SKM-1 treated with dmso at 0.1 percent for 144 hours (cell line): ENCODE measurements at regions not wholly inside any gene's neighbourhood (a gene's known extent, or its start where the extent isn't known, plus 50 kb on each side); places are given as distances from the start of the nearest gene placed in this dataset.
A peak's percentile ranks its signal among the peaks of the same experiment; 100 is the strongest.

ENCODE experiments used
- DNase-seq: peaks from one replicate; lab custom pipeline; 2025; ENCODE audit not compliant: unreplicated experiment; lab: John Stamatoyannopoulos, UW

DNA sequence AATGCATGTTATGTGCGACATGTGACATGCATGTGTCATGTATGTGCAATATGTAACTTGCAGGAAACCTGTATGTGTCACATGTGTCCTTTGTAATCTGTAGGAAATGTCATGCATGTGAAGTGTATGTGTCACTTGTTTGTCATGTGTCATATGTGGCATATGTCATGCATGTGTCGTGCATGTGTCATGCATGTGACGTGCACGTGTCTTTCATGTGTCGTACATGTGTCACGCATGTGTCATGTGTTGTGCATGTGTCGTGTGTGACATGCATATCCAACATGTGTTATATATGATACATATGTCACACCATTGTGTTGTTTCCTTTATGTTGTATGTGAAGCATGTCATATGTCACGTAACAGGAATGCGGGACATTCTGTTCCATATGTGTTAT is 2153.2 kb upstream of the PIK3C3 start:
- no peak for DNase-seq

DNA sequence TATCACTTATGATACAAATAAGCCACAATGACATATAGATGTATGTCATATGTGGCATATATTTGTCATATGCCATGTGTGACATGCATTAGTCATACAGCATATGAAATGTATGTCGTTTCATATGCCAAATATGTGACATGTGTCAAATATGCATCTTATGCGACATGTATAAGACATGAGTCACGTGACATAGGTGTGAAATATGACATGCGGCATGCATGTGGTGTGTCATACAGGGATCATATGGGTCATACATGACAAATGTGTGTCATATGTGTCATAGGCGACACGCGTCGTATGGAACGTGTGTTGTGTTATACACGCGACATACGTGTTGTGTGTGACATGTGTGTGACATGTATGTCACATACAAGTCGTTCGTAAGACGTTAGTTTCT is 2154.0 kb upstream of the PIK3C3 start:
- no peak for DNase-seq

- peak; percentile 16 for DNase-seq
These were observed 2156.0 kb upstream of the PIK3C3 start for GRCh38 chr18:39799006-39799405.

DNA sequence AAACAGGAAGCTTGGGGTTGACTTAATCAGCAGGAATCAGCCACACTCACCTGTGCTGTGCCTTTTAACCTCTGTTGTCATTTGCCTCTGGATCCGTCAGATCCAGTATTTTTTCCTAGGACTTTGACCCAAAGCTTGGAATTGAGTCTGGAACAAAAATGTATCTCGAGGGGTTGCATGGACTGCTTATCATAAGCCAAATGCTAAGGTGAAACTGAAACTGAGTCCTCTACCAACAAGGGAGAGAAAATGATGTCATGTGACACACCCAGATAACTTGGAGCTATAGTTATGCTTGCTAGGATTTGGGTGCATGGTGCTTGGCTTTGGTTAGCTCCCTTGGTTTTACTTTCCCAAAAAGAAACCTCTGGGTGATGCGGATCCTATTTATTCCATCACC is 2158.6 kb upstream of the PIK3C3 start:
- no peak for DNase-seq

DNA sequence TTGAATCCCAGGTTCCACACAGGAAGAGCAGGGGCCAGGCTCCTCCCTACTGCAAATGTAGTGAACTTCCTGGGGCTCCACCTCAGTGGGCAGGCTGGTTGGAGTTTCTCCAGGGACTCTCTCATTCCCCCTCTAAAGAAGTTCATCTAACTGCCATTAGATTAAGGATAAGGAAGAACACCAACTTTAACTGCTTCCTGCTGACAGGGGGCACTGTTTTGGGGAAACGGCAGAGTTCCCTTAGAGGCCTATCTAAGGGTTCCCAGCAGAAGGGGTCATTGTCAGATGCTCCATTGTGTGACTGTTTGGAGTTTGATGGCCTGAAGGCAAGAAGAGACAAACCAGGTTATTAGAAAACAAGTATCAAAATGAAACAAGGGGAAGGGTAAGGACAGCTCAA is 2159.7 kb upstream of the PIK3C3 start:
- no peak for DNase-seq

DNA sequence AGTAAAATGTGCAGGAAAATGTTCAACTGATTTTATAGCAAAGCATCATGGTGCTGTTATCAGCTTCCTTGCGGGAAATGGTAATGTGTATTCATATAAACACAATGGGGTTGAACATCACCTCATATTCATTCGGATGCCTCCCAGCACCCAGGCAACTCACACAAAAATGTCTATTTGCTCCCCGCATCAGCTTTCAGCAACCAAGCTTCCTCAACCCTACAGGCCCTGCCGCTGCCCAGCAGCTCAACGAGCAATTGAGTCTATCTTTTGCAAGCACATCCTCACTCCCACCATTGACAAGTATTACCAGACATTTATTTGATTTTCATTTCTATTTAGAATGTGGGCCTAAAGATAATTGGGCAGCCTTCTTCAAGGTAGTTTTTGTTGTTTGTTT is 2161.4 kb upstream of the PIK3C3 start:
- no peak for DNase-seq

DNA sequence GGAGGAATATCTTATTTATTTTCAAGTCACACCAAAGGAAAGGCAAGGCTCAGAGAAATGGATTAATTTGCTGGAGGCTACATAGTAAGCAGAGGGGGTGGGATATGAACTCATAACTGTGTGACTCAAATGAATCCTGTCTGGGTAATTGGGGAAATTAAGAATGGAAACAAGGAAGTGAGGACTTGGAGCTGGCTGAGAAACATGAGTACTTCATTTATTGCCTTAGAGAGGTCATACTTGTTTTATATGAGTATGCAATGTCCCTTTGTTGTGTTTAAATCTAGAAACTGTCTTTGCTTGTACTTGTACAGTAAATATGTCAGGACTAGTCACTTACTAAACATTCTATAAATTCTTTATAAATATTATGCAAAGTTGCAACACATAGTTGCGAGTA is 2166.7 kb upstream of the PIK3C3 start:
- DNase-seq: no peak

- no peak for DNase-seq
These were observed 2168.6 kb upstream of the PIK3C3 start for GRCh38 chr18:39786477-39786876.

- no peak for DNase-seq
These were observed 2170.5 kb upstream of the PIK3C3 start for GRCh38 chr18:39784541-39784940.

DNA sequence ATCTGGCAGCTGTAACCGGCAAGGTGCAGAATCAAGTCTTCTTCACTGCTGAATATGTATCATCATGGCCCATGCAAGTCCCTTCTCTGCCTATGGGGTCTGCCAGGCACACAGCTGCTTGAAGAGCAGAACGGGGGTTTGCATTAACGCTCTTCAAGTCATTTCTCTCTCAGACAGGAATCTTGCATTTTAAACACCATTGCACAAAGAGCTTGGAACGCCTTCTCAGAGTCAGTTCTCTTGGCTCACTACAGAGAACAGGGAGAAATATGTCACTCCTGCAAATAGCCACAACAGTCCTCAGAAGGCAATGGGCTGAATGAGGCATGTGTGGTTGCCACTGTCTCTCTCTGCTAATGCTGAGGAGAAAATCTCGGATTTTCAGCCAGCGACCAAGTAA is 2173.5 kb upstream of the PIK3C3 start:
- no peak for DNase-seq

- no peak for DNase-seq
These were observed 2174.3 kb upstream of the PIK3C3 start for GRCh38 chr18:39780774-39781173.

DNA sequence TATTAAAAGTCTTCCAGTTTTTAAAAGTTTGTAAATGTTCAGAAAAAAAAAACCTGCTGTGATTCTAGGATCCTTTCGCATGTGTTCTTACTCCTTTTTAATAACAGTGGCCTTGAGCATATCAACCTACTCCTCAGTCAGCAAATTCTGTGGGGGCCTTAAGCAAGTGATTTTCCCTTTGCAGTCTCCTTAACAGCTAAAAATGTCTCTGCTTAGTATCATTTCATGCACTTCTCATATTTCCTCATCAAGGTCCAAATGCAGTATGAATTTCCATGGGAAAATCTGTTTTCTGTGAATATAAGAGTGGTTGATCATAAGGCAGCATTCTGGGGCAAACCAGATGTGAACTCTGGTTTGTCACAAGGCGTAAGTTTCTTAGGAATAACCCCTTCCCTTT is 2175.1 kb upstream of the PIK3C3 start:
- no peak for DNase-seq

DNA sequence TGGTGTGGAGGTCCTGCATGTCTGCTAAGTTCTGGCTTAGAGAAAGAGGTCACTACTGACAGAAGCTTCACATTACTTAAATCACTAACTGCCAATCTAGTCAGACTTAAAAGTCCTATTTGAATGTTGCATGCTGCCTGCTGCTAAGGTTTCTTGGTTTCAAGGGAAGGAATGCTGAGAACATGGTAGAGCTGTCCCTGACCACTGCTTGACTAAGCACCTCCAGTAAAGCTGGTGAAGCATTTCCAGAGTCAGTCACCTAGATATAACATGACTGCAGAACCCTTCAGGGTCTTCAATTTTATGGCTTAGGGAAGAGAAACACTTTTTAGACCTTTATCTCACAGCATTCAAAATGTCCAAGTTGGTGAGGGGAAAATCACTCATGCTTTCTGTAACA is 2178.3 kb upstream of the PIK3C3 start:
- no peak for DNase-seq

DNA sequence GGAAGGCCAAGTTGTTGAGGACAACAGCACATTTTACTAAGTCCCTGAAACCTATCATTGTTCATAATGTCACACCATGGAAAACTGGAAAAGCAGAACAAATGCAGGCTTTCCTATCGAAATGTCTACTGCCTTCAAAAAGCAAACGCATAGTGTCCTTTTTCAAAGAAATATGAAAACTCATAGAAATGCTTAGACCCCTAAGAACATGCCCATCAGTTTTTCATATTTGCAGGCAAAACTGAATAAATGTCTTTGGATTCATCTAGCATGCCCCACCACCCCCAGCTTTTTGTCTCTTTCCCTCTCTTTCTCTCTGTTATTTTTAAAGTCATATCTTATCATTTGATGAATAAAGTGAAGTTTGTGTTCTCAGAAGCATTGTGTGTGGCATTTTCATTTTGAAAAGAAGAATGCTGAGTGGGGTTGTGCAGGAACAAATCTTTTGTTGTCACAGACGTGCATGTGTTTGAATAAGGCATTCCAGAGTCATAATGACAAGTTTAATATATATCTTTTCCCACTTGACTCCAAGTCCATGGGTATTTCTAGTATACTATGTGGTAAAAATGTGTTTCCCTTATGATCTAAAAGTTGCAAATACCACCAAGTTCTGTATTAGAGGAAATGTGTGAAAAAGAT is 2180.0 kb upstream of the PIK3C3 start:
- no peak for DNase-seq

DNA sequence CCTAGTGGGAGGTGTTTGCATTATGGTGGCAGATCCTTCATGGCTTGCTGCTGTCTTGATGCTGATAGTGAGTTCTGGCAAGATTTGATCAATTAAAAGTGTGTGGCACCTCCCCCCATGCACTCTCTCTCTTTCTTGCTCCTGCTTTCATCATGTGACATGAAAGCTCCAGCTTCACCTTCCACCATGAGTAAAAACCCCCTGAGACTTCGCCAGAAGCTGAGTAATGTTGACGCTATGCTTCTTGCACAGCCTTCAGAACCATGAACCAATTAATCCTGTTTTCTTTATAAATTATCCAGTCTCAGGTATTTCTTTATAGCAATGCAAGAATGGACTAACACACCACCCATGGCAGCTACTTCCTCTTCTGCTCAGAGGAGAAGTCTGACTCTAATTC is 2181.4 kb upstream of the PIK3C3 start:
- DNase-seq: no peak

GRCh38 chr18:39772155-39772919 is 2182.7 kb upstream of the PIK3C3 start:
- DNase-seq: no peak

GRCh38 chr18:39770399-39770798 is 2184.6 kb upstream of the PIK3C3 start:
- DNase-seq: no peak

- DNase-seq: no peak
These were observed 2190.2 kb upstream of the PIK3C3 start for GRCh38 chr18:39764873-39765272.

DNA sequence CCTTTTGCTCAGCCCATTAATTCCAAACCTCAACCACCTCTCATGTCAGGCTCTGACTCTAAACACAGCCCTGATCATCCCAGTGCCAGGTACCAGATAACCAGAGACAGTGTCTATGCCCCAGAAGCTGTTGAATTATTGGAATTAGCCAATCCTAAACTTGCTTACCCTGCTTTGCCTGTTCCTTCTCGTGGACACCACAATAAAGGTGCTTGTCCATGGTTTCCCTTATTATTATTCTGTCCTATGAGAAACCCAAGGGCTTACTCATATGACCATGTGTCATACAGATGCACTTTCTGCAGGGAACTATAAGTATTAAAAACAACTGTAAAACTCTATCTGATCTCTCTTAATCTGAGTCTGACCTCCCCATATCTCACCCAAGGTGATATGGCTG is 2193.8 kb upstream of the PIK3C3 start:
- no peak for DNase-seq

- DNase-seq: no peak
These were observed 2194.3 kb upstream of the CELF4 start for GRCh38 chr18:39759926-39760325.

GRCh38 chr18:39753178-39753577 is 2187.6 kb upstream of the CELF4 start:
- no peak for DNase-seq

- DNase-seq: no peak
These were observed 2186.8 kb upstream of the CELF4 start for GRCh38 chr18:39752351-39752750.

DNA sequence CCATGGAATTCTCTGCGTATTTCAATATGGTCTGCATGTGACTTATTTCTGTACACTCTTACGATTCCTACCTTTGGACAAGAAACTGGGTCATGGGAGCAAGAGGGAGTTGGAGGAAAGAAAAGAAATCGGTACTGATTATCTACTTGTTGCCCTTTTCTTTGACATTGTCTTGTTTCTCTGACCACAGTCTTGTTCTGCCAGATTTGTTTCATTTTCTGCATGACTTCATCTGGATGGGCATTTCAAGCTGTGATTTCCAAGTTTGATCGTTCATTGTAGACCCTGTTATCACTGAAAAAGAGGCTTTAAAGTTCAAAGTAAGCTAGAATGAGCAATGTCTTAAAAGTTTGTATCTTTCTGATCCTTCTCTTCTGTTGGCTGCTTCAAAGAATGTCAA is 2186.3 kb upstream of the CELF4 start:
- no peak for DNase-seq
